Spleen (tissue), 7 donors: ENCODE measurements at regions not wholly inside any gene's neighbourhood (a gene's known extent, or its start where the extent isn't known, plus 50 kb on each side); places are given as distances from the start of the nearest gene placed in this dataset.

Experiments
- CTCF ChIP-seq, 11 experiments: fragments of 200-600 bp in 7 of 11; fragments of 450-650 bp in 4 of 11; sonication (generic) in 4 of 11; IDR thresholded peaks in 8 of 11; conservative IDR thresholded peaks in 3 of 11; 1 replicate in 7 of 11; 2 replicates in 4 of 11; pipeline versions ENCODE4 v1.4.0 to v1.8.0; 2016 to 2021; ENCODE audit warnings: antibody characterized with exemption in 11 of 11, inconsistent platforms in 4 of 11, mild to moderate bottlenecking in 1 of 11
- POLR2AphosphoS5 ChIP-seq, 3 donors: sonication (generic); formaldehyde crosslinking; IDR thresholded peaks; one replicate each; pipeline ENCODE4 v1.5.1; 2017; ENCODE audit warnings: antibody characterized with exemption in 3 of 3
- donor health status: DM: no; HTN: no; CAD: no; lungs with moderate emphysema.
- donor health status: DM: no; HTN: no; CAD: no.
- donor health status: DM: no; HTN: no; CAD: no.

- no peak for TF ChIP-seq CTCF (IDR thresholded peaks at IDR 0.05 in 8 of 11, conservative IDR thresholded peaks at IDR 0.05 in 3 of 11)
- no peak for TF ChIP-seq POLR2AphosphoS5 (IDR thresholded peaks at IDR 0.05)
Measured at GRCh38 chr2:83970217-83970929, 488.7 kb downstream of the SUCLG1 start.
